B cell (primary cell): ENCODE measurements at regions not wholly inside any gene's neighbourhood (a gene's known extent, or its start where the extent isn't known, plus 50 kb on each side); places are given as distances from the start of the nearest gene placed in this dataset.

Experiments used
- ATAC-seq: fragments of 200-7000 bp; cut with Tn5 transposase; one replicate; pipeline ENCODE4 v1.10.0; 2021; ENCODE audit warnings: low read depth, mild to moderate bottlenecking, moderate number of reproducible peaks, moderate library complexity
- CTCF ChIA-PET: fragments of 350-600 bp; sonication (Branson Sonifier 250); formaldehyde crosslinking; loops from one replicate; lab custom pipeline; 2021; ENCODE audit warnings: antibody characterized with exemption, inconsistent platforms; lab: Charles Lee
- POLR2A ChIA-PET: fragments of 350-600 bp; sonication (Branson Sonifier 250); formaldehyde crosslinking; loops from one replicate; lab custom pipeline; 2021; ENCODE audit warnings: antibody characterized with exemption; lab: Charles Lee
- DNase-seq: peaks from one replicate; pipeline ENCODE4 v3.0.0; 2013
- H2AFZ ChIP-seq: 2 replicates; pipeline ENCODE4 v1.6.1; 2012; ENCODE audit warnings: mild to moderate bottlenecking, low read depth, low read length; ENCODE audit not compliant: insufficient read depth, poor library complexity, severe bottlenecking
- H3K27ac ChIP-seq, 2 donors: 1 replicate in 1 of 2; 2 replicates in 1 of 2; pipeline ENCODE4 v1.5.1; 2012 to 2013; ENCODE audit warnings: low read length in 2 of 2, mild to moderate bottlenecking in 2 of 2, moderate library complexity in 1 of 2
- H3K27me3 ChIP-seq, 4 experiments: fragments of 200-600 bp in 1 of 4; sonication (generic) in 1 of 4; replicated peaks in 1 of 4; 1 replicate in 2 of 4; 2 replicates in 2 of 4; pipeline versions ENCODE4 v1.6.1 to v1.7.0; 2013 to 2016; ENCODE audit warnings: low read length in 3 of 4, mild to moderate bottlenecking in 2 of 4, mixed read lengths in 1 of 4, moderate library complexity in 1 of 4; ENCODE audit not compliant: insufficient read depth in 4 of 4, control insufficient read depth in 3 of 4; ENCODE audit errors: control extremely low read depth in 1 of 4
- H3K36me3 ChIP-seq, 2 experiments: replicated peaks in 1 of 2; 1 replicate in 1 of 2; 2 replicates in 1 of 2; pipeline versions ENCODE4 v1.6.1 to v1.7.1; 2013; ENCODE audit warnings: low read length in 1 of 2; ENCODE audit not compliant: insufficient read depth in 2 of 2, control insufficient read depth in 1 of 2; ENCODE audit errors: control extremely low read depth in 1 of 2, extremely low read depth in 1 of 2
- H3K4me1 ChIP-seq, 2 donors: fragments of 200-600 bp in 1 of 2; sonication (generic) in 1 of 2; 1 replicate in 1 of 2; 2 replicates in 1 of 2; pipeline versions ENCODE4 v1.5.1 to v1.6.1; 2013 to 2017; ENCODE audit warnings: low read length in 2 of 2; ENCODE audit not compliant: control insufficient read depth in 2 of 2, insufficient read depth in 2 of 2
- H3K4me2 ChIP-seq: replicated peaks from 2 replicates; pipeline ENCODE3; 2012; ENCODE audit warnings: mild to moderate bottlenecking, low read depth, low read length; ENCODE audit not compliant: poor library complexity, severe bottlenecking
- H3K4me3 ChIP-seq, 5 experiments: fragments of 200-600 bp in 1 of 5; sonication (generic) in 1 of 5; 1 replicate in 3 of 5; 2 replicates in 2 of 5; pipeline versions ENCODE4 v1.5.1 to v1.7.0; 2011 to 2016; ENCODE audit warnings: low read length in 4 of 5, mild to moderate bottlenecking in 4 of 5, low read depth in 2 of 5, control low read depth in 1 of 5, moderate library complexity in 1 of 5; ENCODE audit not compliant: insufficient read depth in 1 of 5; ENCODE audit errors: control extremely low read depth in 1 of 5, extremely low read depth in 1 of 5
- H3K79me2 ChIP-seq: fragments of 200-600 bp; sonication (generic); one replicate; pipeline ENCODE4 v1.6.0; 2016; ENCODE audit warnings: low read length; ENCODE audit not compliant: control insufficient read depth, insufficient read depth
- H3K9ac ChIP-seq: fragments of 200-600 bp; sonication (generic); 2 replicates; pipeline ENCODE4 v1.6.1; 2017; ENCODE audit warnings: mild to moderate bottlenecking, low read length, moderate library complexity
- H3K9me3 ChIP-seq, 3 donors: one replicate each; pipeline versions ENCODE4 v1.6.1 to v1.7.1; 2013; ENCODE audit warnings: low read length in 2 of 3; ENCODE audit not compliant: control insufficient read depth in 2 of 3, insufficient read depth in 1 of 3; ENCODE audit errors: control extremely low read depth in 1 of 3
- H4K20me1 ChIP-seq: 2 replicates; pipeline ENCODE4 v1.6.0; 2012; ENCODE audit warnings: mild to moderate bottlenecking, low read length; ENCODE audit not compliant: insufficient read depth, control insufficient read depth, poor library complexity, severe bottlenecking
- H3K27ac Mint-ChIP-seq: one replicate; pipeline ENCODE4 v1.8.0; 2021; ENCODE audit warnings: mixed read lengths
- H3K27me3 Mint-ChIP-seq: one replicate; pipeline ENCODE4 v1.8.0; 2021; ENCODE audit warnings: mixed read lengths
- H3K4me1 Mint-ChIP-seq: one replicate; pipeline ENCODE4 v1.8.0; 2021; ENCODE audit warnings: mixed read lengths
- H3K4me3 Mint-ChIP-seq: one replicate; pipeline ENCODE4 v1.8.0; 2021; ENCODE audit warnings: mixed read lengths
- H3K9me3 Mint-ChIP-seq: one replicate; pipeline ENCODE4 v1.8.0; 2022; ENCODE audit warnings: mixed read lengths; ENCODE audit not compliant: insufficient read depth
- CTCF ChIP-seq: fragments of 200-600 bp; IDR thresholded peaks from one replicate; pipeline ENCODE4 v1.8.0; 2022; ENCODE audit warnings: antibody characterized with exemption, mild to moderate bottlenecking
- EZH2 ChIP-seq: IDR thresholded peaks from 2 replicates; pipeline ENCODE4 v1.6.1; 2012; ENCODE audit warnings: borderline replicate concordance, low read depth, mild to moderate bottlenecking, moderate library complexity, low read length; ENCODE audit not compliant: insufficient read depth, poor library complexity, severe bottlenecking
- WGBS: methylation state at CpG from one replicate; pipeline ENCODE4 v1.1.5; 2013; ENCODE audit warnings: missing lambda C conversion rate; ENCODE audit not compliant: insufficient coverage; 5-methylcytosine and 5-hydroxymethylcytosine counted together
- intact Hi-C: fragments of 100-400 bp; cut with micrococcal nuclease; formaldehyde crosslinking; loops from one replicate; pipeline ENCODE4 v1.10.0; 2022

- intact Hi-C loops = no loop called here
- Histone ChIP-seq H3K36me3 (no peaks in the 10 kb centered on the region), H3K27ac (no peak overlapping the region), H3K9ac (no peak overlapping the region), H3K9me3 (peaks cover 0 to 7% (median 0%) of the 10 kb centered on the region in 3 donors), H3K4me3 (no peak overlapping the region), H3K27me3 (no peaks in the 10 kb centered on the region), H3K79me2 (no peaks in the 10 kb centered on the region), H3K4me1 (no peaks in the 10 kb centered on the region), H4K20me1 (no peaks in the 10 kb centered on the region), H3K4me2 (no peak overlapping the region), H2AFZ (no peak overlapping the region)
- 83% methylated on average over 4 of the region's 5 CpGs for WGBS
- Mint-ChIP-seq H3K9me3 (no peaks in the 10 kb centered on the region), H3K4me3 (no peak overlapping the region), H3K4me1 (no peaks in the 10 kb centered on the region), H3K27me3 (no peaks in the 10 kb centered on the region), H3K27ac (no peak overlapping the region)
- CTCF ChIA-PET = no interaction called here
- POLR2A ChIA-PET = no interaction called here
- DNase-seq = no peak
- TF ChIP-seq EZH2 (no peak), CTCF (no peak)
- no peak for ATAC-seq
Observed at GRCh38 chr4:189800545-189801088, 140.1 kb upstream of the FRG1 start.

DNA sequence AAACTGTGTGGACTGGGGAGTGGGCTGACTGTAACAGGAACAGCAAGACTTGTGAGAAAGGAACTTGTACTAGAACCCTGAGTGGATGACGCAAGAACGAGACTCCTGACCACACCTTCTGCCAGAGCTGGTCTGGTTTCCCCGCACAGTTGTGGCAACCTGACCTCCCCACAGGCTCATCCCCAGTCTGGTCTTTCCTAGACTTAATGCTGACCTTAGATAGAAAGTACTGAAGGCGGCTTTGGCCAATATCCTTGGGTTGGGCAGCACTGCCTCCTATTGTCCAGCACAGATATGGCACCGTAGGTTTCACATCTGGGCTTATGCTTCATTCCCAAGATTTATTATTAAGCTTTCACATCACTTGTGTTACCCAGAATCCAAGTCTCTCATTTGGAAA lies 137.8 kb upstream of the FRG1 start:
- no peaks in the 10 kb centered on the region for H3K27me3 ChIP-seq

More for the DNA sequence above, 137.8 kb upstream of the FRG1 start:
- H4K20me1 ChIP-seq = no peaks in the 10 kb centered on the region
- WGBS = 56% methylated on average over 1 of the region's 5 CpGs
- no peak overlapping the region for H3K4me3 ChIP-seq
- ChIA-PET CTCF (no interaction called here), POLR2A (no interaction called here)
- DNase-seq = no peak
- H3K36me3 ChIP-seq = no peaks in the 10 kb centered on the region
- H3K9ac ChIP-seq = no peak overlapping the region
- TF ChIP-seq EZH2 = no peak
- TF ChIP-seq CTCF = no peak
- no peak for ATAC-seq
- H2AFZ ChIP-seq = no peak overlapping the region
- H3K9me3 Mint-ChIP-seq = no peaks in the 10 kb centered on the region
- H3K27ac Mint-ChIP-seq = no peak overlapping the region
- peaks cover 0 to 20% (median 0%) of the 10 kb centered on the region in 3 donors for H3K9me3 ChIP-seq
- no peak overlapping the region for H3K27ac ChIP-seq
- no peaks in the 10 kb centered on the region for H3K4me1 ChIP-seq
- no peaks in the 10 kb centered on the region for H3K4me1 Mint-ChIP-seq
- no peak overlapping the region for H3K4me2 ChIP-seq
- intact Hi-C loops = no loop called here
- H3K79me2 ChIP-seq = no peaks in the 10 kb centered on the region
- H3K4me3 Mint-ChIP-seq = no peak overlapping the region
- no peaks in the 10 kb centered on the region for H3K27me3 Mint-ChIP-seq
